ENCODE measurements at regions not wholly inside any gene's neighbourhood (a gene's known extent, or its start where the extent isn't known, plus 50 kb on each side); places are given as distances from the start of the nearest gene placed in this dataset.

DNA sequence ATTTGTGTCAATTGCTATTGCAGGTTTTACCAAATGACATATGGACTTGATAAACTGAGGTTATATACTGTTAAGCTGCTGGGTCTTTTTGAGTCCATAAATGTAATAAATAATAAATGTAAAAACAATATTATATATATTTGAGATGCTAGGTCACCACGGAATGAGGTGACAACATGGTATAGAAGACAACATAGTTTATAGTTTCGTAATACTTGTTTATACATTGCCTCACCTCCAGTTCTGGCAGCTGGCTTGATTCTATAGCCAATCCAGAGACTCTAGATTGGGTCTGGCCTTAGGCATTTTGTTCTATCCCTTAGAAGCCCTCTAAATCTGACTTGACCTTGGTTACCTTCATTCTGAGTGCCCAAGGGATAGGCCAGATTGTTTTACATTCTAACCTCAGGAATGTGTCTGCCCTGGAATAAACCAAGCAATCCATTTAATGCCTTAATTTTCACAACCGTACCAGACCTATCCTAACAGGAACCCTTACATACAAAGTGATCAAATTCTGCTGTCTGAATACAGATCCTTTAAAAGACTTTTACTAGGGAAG lies 61.5 kb upstream of the STXBP5 start:
- DNase-seq: no peak

DNA sequence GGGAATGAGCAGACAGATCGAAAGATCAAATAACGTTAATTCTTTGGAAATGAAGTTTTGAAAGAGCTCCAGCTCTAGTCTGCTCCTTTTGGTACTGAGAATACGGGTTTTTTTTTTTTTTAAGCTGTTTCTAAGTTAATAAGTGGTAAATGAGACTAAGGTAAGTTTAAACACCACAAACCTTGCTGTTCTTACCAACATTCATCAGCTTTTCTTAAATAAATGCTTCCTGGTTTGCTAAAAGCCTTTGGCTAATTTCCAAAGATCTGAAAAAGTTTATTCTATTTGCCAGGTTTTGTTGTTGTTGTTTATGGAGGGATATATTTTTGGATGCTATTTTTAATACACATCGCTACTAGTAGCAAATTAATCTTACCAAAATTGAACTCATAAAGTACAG lies 55.1 kb upstream of the STXBP5 start:
- DNase-seq: no peak

DNA sequence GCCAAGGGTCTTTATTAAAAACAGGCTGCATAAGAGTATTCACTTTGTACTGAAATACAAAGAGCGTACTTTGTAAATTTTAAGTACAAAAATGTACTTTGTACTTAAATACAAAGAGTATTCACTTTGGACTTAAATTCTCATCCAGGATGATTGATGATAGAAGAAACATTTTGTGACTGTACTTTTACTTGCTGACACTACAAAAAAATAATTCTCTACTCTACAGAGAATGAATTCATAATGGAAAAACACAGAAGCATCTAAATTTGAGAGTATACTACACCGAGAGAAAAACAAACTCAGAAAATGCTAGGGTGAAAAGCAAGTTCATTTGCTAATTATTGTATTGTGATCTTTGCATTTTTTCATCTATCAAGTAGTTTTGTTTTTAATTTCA lies 54.4 kb upstream of the STXBP5 start:
- DNase-seq: no peak

DNA sequence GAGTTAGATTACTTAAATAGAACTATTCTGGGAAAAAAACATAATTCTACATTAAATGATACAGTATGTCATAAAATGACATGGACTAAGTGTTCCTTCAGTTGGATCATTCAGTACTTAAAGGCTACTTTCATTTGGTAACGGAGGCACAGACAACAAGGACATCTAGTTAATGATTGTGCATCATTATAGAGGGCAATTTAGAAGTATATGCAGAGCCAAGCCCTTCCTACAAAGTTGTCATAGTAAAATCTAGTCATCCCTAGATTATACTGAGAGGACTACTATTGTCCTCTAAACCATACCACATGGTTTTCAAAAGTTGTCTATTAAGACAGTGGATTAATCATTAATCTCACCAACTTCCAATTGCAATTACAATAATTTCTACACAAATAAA lies 53.9 kb upstream of the STXBP5 start:
- DNase-seq: no peak
